ENCODE measurements at regions not wholly inside any gene's neighbourhood (a gene's known extent, or its start where the extent isn't known, plus 50 kb on each side); places are given as distances from the start of the nearest gene placed in this dataset.

- no peak for TF ChIP-seq CTCF (IDR thresholded peaks at IDR 0.05)
- TF ChIP-seq POLR2A (IDR thresholded peaks at IDR 0.05), result no peak
These were observed 108.8 kb upstream of the MCTP2 start for GRCh38 chr15:94122516-94122915.
